HG03196 (cell line): ENCODE measurements at regions not wholly inside any gene's neighbourhood (a gene's known extent, or its start where the extent isn't known, plus 50 kb on each side); places are given as distances from the start of the nearest gene placed in this dataset.

ENCODE experiments used
- ATAC-seq: cut with Tn5 transposase; IDR thresholded peaks from one replicate; pipeline ENCODE4 v1.9.1; 2021; ENCODE audit not compliant: unreplicated experiment

GRCh38 chr5:87099968-87100367 lies 167.7 kb upstream of the RASA1 start:
- ATAC-seq, result no peak

GRCh38 chr5:87101321-87101720 lies 166.4 kb upstream of the RASA1 start:
- ATAC-seq, result no peak

GRCh38 chr5:87102841-87103240 lies 164.8 kb upstream of the RASA1 start:
- ATAC-seq, result no peak

GRCh38 chr5:87103616-87104287 lies 163.9 kb upstream of the RASA1 start:
- ATAC-seq, result peak; percentile 70

GRCh38 chr5:87105577-87105976 lies 162.1 kb upstream of the RASA1 start:
- no peak for ATAC-seq

GRCh38 chr5:87109746-87110145 lies 157.9 kb upstream of the RASA1 start:
- ATAC-seq, result no peak

- no peak for ATAC-seq
These were observed 157.0 kb upstream of the RASA1 start for GRCh38 chr5:87110721-87111120.

- ATAC-seq, result no peak
These were observed 153.8 kb upstream of the RASA1 start for GRCh38 chr5:87113861-87114260.

GRCh38 chr5:87114631-87115030 lies 153.1 kb upstream of the RASA1 start:
- no peak for ATAC-seq

GRCh38 chr5:87115839-87116364 lies 151.8 kb upstream of the RASA1 start:
- ATAC-seq, result no peak

GRCh38 chr5:87116825-87117512 lies 150.7 kb upstream of the RASA1 start:
- peak; percentile 87 for ATAC-seq

- no peak for ATAC-seq
These were observed 148.1 kb upstream of the RASA1 start for GRCh38 chr5:87119588-87119987.

- peak; percentile 26 for ATAC-seq
These were observed 147.0 kb upstream of the RASA1 start for GRCh38 chr5:87120518-87121303.

- peak; percentile 76 for ATAC-seq
These were observed 146.2 kb upstream of the RASA1 start for GRCh38 chr5:87121304-87122150.

- ATAC-seq, result no peak
These were observed 145.3 kb upstream of the RASA1 start for GRCh38 chr5:87122151-87122977.

GRCh38 chr5:87125766-87126165 lies 141.9 kb upstream of the RASA1 start:
- ATAC-seq, result no peak

- ATAC-seq, result no peak
These were observed 140.8 kb upstream of the RASA1 start for GRCh38 chr5:87126869-87127268.

- no peak for ATAC-seq
These were observed 140.3 kb upstream of the RASA1 start for GRCh38 chr5:87127426-87127825.

GRCh38 chr5:87127956-87128687 lies 139.6 kb upstream of the RASA1 start:
- no peak for ATAC-seq
